CD4-positive, alpha-beta T cell (primary cell): ENCODE measurements at regions not wholly inside any gene's neighbourhood (a gene's known extent, or its start where the extent isn't known, plus 50 kb on each side); places are given as distances from the start of the nearest gene placed in this dataset.

Experiments
- ATAC-seq: fragments of 200-7000 bp; cut with Tn5 transposase; one replicate; pipeline ENCODE4 v1.10.0; 2022; ENCODE audit warnings: mild to moderate bottlenecking; ENCODE audit not compliant: poor library complexity
- CTCF ChIA-PET: fragments of 350-600 bp; sonication (Branson Sonifier 250); formaldehyde crosslinking; loops from one replicate; lab custom pipeline; 2021; ENCODE audit warnings: antibody characterized with exemption, inconsistent platforms; lab: Charles Lee
- POLR2A ChIA-PET: fragments of 350-600 bp; sonication (Branson Sonifier 250); formaldehyde crosslinking; loops from one replicate; lab custom pipeline; 2021; ENCODE audit warnings: antibody characterized with exemption, inconsistent platforms; lab: Charles Lee
- DNase-seq, 14 experiments: peaks; one replicate each; pipeline ENCODE4 v3.0.0-alpha.2; 2013 to 2020; ENCODE audit warnings: mixed read lengths in 2 of 14
- H3K27ac ChIP-seq, 2 donors: one replicate each; pipeline versions ENCODE4 v1.5.1 to v1.7.0; 2013; ENCODE audit warnings: low read length in 2 of 2, low read depth in 1 of 2, mild to moderate bottlenecking in 1 of 2
- H3K27me3 ChIP-seq, 2 experiments: 1 replicate in 1 of 2; 2 replicates in 1 of 2; pipeline versions ENCODE4 v1.6.1 to v1.7.0; 2013; ENCODE audit warnings: low read length in 2 of 2, control low read depth in 1 of 2, mild to moderate bottlenecking in 1 of 2, moderate library complexity in 1 of 2; ENCODE audit not compliant: insufficient read depth in 2 of 2, control insufficient read depth in 1 of 2
- H3K36me3 ChIP-seq: one replicate; pipeline ENCODE4 v1.6.1; 2013; ENCODE audit warnings: low read length, control low read depth; ENCODE audit not compliant: insufficient read depth
- H3K4me1 ChIP-seq: one replicate; pipeline ENCODE4 v1.6.1; 2013; ENCODE audit warnings: low read length, control low read depth; ENCODE audit not compliant: insufficient read depth
- H3K4me3 ChIP-seq: one replicate; pipeline ENCODE4 v1.5.1; 2013; ENCODE audit warnings: mild to moderate bottlenecking, low read length, moderate library complexity
- H3K9me3 ChIP-seq, 2 experiments: 1 replicate in 1 of 2; 2 replicates in 1 of 2; pipeline versions ENCODE4 v1.6.1 to v1.7.0; 2013; ENCODE audit warnings: low read length in 2 of 2, mild to moderate bottlenecking in 2 of 2, control low read depth in 1 of 2, moderate library complexity in 1 of 2; ENCODE audit not compliant: control insufficient read depth in 1 of 2, insufficient read depth in 1 of 2
- H3K27ac Mint-ChIP-seq: one replicate; pipeline ENCODE4 v1.8.0; 2020; ENCODE audit warnings: mixed read lengths
- H3K27me3 Mint-ChIP-seq: one replicate; pipeline ENCODE4 v1.8.0; 2021; ENCODE audit warnings: mixed read lengths
- H3K36me3 Mint-ChIP-seq: one replicate; pipeline ENCODE4 v1.8.0; 2021; ENCODE audit warnings: low read depth, mixed read lengths
- H3K4me1 Mint-ChIP-seq: one replicate; pipeline ENCODE4 v1.8.0; 2021; ENCODE audit warnings: low read depth, mixed read lengths
- H3K4me3 Mint-ChIP-seq: one replicate; pipeline ENCODE4 v1.8.0; 2020; ENCODE audit warnings: mild to moderate bottlenecking, mixed read lengths
- H3K9me3 Mint-ChIP-seq: one replicate; pipeline ENCODE4 v1.8.0; 2020; ENCODE audit warnings: mixed read lengths
- intact Hi-C, 2 experiments: fragments of 100-400 bp; cut with DNase I in 1 of 2; cut with micrococcal nuclease in 1 of 2; formaldehyde crosslinking; loops; one replicate each; pipeline versions ENCODE4 v1.15.1 to v1.9.0; 2023 to 2025; cut with DNase I, micrococcal nuclease
- TF ChIP-seq, protein P1 (sequence below): fragments of 200-600 bp; IDR thresholded peaks from one replicate; pipeline ENCODE4 v1.8.0; 2022; ENCODE audit warnings: antibody characterized with exemption, mild to moderate bottlenecking

DNA sequence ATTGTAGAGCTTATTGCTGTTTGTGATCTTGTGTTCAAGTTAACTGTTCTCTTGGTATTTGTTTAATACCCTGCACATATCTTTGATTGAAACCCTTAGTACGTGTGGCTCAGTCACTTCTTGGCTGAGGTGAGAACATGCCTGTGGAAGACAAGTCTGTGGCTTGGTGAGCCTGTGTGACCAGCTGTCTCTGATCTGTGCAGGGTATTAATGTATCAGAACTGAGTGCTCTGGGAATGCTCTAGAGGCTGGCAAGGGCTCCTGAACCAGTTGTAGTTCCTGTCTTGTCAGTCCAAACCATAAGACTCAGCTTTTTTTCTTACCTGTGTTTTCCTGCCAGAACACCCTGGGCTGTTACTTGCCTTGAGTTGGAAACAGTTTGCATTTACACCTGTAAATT lies 52.4 kb upstream of the EPHA4 start:
- intact Hi-C loops = no loop called here
- Histone ChIP-seq H3K4me1 (no peaks in the 10 kb centered on the region), H3K9me3 (no peaks in the 10 kb centered on the region), H3K4me3 (no peak overlapping the region), H3K36me3 (no peaks in the 10 kb centered on the region), H3K27ac (no peak overlapping the region), H3K27me3 (no peaks in the 10 kb centered on the region)
- no peaks in the 10 kb centered on the region for H3K36me3 Mint-ChIP-seq
- ATAC-seq = no peak
- POLR2A ChIA-PET = no interaction called here
- TF ChIP-seq, protein P1, sequence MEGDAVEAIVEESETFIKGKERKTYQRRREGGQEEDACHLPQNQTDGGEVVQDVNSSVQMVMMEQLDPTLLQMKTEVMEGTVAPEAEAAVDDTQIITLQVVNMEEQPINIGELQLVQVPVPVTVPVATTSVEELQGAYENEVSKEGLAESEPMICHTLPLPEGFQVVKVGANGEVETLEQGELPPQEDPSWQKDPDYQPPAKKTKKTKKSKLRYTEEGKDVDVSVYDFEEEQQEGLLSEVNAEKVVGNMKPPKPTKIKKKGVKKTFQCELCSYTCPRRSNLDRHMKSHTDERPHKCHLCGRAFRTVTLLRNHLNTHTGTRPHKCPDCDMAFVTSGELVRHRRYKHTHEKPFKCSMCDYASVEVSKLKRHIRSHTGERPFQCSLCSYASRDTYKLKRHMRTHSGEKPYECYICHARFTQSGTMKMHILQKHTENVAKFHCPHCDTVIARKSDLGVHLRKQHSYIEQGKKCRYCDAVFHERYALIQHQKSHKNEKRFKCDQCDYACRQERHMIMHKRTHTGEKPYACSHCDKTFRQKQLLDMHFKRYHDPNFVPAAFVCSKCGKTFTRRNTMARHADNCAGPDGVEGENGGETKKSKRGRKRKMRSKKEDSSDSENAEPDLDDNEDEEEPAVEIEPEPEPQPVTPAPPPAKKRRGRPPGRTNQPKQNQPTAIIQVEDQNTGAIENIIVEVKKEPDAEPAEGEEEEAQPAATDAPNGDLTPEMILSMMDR = no peak
- CTCF ChIA-PET = no interaction called here
- peaks cover 27% of the 10 kb centered on the region for H3K27me3 Mint-ChIP-seq
- no peaks in the 10 kb centered on the region for H3K4me1 Mint-ChIP-seq
- no peak for DNase-seq
- no peak overlapping the region for H3K27ac Mint-ChIP-seq
- H3K4me3 Mint-ChIP-seq = no peak overlapping the region
- H3K9me3 Mint-ChIP-seq = no peaks in the 10 kb centered on the region
